Stimulated activated CD8-positive, alpha-beta memory T cell treated with anti-CD3 and anti-CD28 coated beads, Interleukin-2, amount 100 ng/mL, for 1 hour (primary cell): ENCODE measurements at regions not wholly inside any gene's neighbourhood (a gene's known extent, or its start where the extent isn't known, plus 50 kb on each side); places are given as distances from the start of the nearest gene placed in this dataset.

Experiments used
- DNase-seq, 2 donors: peaks; one replicate each; pipeline ENCODE4 v3.0.0-alpha.2; 2020; ENCODE audit warnings: low read depth in 2 of 2

DNA sequence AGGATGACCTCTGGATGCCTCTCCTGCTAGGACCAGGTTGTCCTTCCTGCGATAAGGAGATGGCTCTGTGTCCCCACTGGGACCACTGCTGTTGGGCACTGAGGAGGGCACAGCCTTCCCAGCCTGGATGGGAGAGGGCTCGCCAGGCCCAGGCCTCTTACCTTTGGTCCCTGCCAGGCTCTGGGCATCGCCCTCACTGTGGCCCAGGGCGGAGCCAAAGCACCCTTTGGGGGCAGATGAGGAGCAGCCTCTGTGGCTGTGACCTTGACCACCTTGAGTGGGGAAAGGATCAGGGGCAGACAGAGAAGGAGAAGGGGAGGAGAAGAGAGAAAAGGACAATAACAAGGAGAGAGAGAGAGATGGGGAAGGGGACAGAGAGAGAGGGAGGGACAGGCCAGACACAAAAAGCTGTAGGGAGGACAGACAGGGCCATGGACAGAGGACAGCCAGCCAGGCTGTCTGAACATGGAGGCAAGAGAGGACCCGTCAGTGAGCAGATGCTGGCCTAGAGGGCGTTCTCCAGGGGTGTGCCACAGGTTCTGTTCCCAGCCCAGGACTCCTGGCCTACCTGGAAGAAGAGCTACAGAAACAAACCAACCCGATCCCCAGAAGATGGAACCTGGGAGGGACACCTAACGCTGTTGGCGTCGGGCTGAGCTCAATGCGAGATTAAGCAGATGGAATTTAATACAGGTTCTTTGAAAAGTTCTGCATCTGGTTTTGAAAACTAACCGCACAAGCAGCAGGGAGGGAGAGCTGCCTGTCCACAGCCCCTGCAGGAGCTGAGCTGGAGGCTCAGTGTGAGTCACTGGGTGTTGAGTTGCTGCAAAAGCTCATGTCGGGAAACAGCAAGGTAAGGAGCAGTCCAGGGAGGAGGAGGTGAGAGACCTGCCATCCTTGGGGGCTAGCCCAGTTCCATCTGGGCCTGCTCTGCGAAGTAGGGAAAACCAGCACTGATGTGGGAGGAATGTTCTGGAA is 262.1 kb downstream of the PTPRU start:
- no peak for DNase-seq

GRCh38 chr1:29497395-29498125 is 261.2 kb downstream of the PTPRU start:
- no peak for DNase-seq

- no peak for DNase-seq
Observed at GRCh38 chr1:29496701-29497100, 260.4 kb downstream of the PTPRU start.

GRCh38 chr1:29490204-29490934 is 254.0 kb downstream of the PTPRU start:
- DNase-seq: no peak

- DNase-seq: no peak
Observed at GRCh38 chr1:29489471-29489870, 253.1 kb downstream of the PTPRU start.

- DNase-seq: no peak
Observed at GRCh38 chr1:29488794-29489311, 252.5 kb downstream of the PTPRU start.

- no peak for DNase-seq
Observed at GRCh38 chr1:29488086-29488793, 251.9 kb downstream of the PTPRU start.

GRCh38 chr1:29487291-29487690 is 251.0 kb downstream of the PTPRU start:
- DNase-seq: no peak

DNA sequence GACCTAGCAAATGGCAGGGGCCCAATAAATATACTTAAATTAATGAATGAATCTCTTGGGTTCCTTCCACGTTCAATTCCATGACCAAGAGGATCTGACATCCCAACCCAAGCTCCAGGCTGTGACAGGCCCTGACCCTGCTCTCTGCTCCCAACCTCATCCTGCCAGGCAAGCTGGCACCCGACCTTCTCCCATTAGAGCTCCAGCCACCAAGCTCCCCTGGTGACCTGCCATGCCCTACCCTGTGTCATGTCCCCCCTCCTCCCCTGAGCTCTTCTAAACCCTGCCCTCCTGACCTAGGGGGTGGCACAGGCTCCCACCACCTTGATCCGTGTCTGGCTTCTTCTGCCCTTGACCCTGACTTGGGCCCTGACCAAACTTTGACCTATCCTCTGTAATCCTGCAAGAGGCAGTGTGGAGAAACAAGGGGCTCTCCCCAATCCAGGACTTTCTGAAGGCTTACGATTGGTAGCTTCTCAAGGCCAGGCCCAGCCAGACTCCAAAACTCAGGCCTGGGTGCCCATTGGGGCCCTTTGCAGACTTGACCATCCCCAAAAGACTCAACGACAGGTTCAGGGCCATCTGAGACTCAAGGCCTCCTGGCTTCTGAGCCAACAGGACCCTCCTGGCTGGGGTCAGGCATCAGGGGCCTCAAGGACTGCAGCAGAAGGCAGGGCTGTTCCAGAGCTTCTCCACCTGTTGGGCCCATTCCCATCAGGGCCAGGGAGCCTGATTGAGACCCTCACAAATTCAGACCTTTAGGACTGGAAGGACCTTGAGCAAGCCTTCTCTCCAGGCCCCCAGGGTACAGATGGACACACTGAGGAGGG is 249.0 kb downstream of the PTPRU start:
- no peak for DNase-seq

- DNase-seq: no peak
Observed at GRCh38 chr1:29482991-29483390, 246.7 kb downstream of the PTPRU start.

- no peak for DNase-seq
Observed at GRCh38 chr1:29482064-29482463, 245.7 kb downstream of the PTPRU start.

- DNase-seq: no peak
Observed at GRCh38 chr1:29481031-29481430, 244.7 kb downstream of the PTPRU start.

DNA sequence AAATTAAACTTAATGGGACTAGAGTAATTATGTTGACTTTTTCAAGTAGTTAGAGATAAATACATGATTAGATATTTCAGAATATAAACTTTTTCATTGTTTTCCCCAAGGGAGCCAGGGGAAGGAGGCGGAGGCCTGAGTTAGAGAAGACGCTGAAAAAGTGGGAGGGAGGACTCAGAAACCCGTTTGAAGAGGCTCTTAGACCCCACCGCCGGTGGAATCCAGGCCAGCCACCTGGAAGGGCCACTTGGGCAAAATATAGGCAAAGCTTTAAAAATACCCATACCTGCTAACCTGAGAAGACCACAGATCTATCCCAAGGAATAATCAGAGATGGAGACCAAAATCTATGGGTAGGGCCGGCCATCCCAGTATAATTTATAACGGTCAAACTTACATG is 242.6 kb downstream of the PTPRU start:
- no peak for DNase-seq

GRCh38 chr1:29478151-29478791 is 241.9 kb downstream of the PTPRU start:
- DNase-seq: no peak

GRCh38 chr1:29475326-29475725 is 239.0 kb downstream of the PTPRU start:
- DNase-seq: no peak

- no peak for DNase-seq
Observed at GRCh38 chr1:29474274-29475244, 238.2 kb downstream of the PTPRU start.

DNA sequence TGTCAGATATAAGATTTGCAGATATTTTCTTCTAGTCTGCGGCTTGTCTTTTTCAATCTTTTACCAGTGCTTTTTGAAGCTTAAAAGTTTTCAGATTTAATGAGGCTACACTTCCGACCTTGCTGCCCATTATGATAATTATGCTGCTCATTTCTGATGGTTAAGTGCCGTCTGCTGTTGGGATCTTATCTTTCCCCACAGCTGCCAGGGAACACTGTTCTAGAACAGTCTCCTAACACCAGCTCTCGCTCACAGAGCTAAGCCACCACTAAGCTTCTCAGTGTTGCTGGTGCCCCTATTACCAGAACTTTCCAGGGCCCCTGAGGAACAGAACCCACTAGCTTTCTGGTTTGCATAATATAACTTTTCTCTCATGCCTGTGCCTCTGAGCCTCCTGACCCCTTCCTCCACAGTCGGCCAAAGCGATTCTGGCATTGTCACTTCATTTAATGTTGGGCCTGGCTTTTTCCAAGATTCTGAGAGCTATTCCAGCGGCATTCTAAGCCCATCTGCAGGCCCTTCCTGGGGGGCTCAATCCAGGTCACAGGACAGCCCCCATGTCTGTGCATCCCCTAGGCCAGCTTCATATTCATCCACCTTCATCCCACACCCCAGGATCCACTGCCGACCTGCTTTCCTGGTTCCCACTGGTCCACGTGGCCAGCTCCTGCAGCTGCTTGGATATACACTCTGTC is 237.0 kb downstream of the PTPRU start:
- DNase-seq: no peak
